Duodenal mucosa (tissue), 2 donors: ENCODE measurements at regions not wholly inside any gene's neighbourhood (a gene's known extent, or its start where the extent isn't known, plus 50 kb on each side); places are given as distances from the start of the nearest gene placed in this dataset.
"Not testable (repeated sequence)": the region's sequence is repeated elsewhere in the genome, so short reads cannot be mapped to it uniquely, and the experiment has no call there.

Experiments used
- H3K27ac ChIP-seq: one replicate; pipeline ENCODE4 v1.7.0; 2013; ENCODE audit warnings: low read depth, low read length
- H3K27me3 ChIP-seq, 2 donors: one replicate each; pipeline ENCODE4 v1.7.0; 2013; ENCODE audit warnings: low read length in 2 of 2, control low read depth in 1 of 2; ENCODE audit not compliant: insufficient read depth in 2 of 2, control insufficient read depth in 1 of 2
- H3K36me3 ChIP-seq, 2 donors: one replicate each; pipeline ENCODE4 v1.7.0; 2013; ENCODE audit warnings: low read length in 2 of 2, control low read depth in 1 of 2; ENCODE audit not compliant: insufficient read depth in 2 of 2, control insufficient read depth in 1 of 2
- H3K4me1 ChIP-seq, 2 donors: one replicate each; pipeline ENCODE4 v1.7.0; 2013; ENCODE audit warnings: low read length in 2 of 2, control low read depth in 1 of 2; ENCODE audit not compliant: insufficient read depth in 2 of 2, control insufficient read depth in 1 of 2
- H3K4me3 ChIP-seq, 2 donors: one replicate each; pipeline ENCODE4 v1.7.0; 2013; ENCODE audit warnings: low read length in 2 of 2, low read depth in 1 of 2
- H3K9ac ChIP-seq, 2 donors: one replicate each; pipeline ENCODE4 v1.7.0; 2013; ENCODE audit warnings: low read length in 2 of 2, low read depth in 1 of 2
- H3K9me3 ChIP-seq, 2 donors: one replicate each; pipeline ENCODE4 v1.7.0; 2013; ENCODE audit warnings: low read length in 2 of 2, control low read depth in 1 of 2; ENCODE audit not compliant: control insufficient read depth in 1 of 2

DNA sequence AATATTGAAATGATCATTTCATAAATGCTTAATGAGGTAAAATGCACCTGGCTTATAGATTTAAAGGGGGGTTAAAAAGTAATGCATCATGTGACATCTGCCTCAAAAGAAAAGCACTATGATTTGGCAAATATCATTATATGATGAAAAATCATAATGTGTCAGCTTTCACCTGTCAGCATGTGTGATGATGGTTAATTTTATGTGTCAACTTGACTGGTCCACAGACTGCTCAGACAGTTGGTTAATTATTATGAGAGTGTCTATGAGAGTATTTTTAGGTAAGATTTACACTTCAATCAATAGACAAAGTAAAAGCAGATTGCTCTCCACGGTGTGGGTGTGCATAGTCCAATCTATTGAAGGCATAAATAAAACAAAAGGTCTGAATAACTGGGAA, 1986.7 kb downstream of the PCDH7 start:
- H3K36me3 ChIP-seq: no peaks in the 10 kb centered on the region
- H3K27me3 ChIP-seq: no peaks in the 10 kb centered on the region
- peaks cover 0 to 10% of the 10 kb centered on the region in 2 donors for H3K9me3 ChIP-seq
- H3K4me3 ChIP-seq: no peak overlapping the region
- H3K27ac ChIP-seq: no peak overlapping the region
- no peak overlapping the region for H3K9ac ChIP-seq
- no peaks in the 10 kb centered on the region for H3K4me1 ChIP-seq

DNA sequence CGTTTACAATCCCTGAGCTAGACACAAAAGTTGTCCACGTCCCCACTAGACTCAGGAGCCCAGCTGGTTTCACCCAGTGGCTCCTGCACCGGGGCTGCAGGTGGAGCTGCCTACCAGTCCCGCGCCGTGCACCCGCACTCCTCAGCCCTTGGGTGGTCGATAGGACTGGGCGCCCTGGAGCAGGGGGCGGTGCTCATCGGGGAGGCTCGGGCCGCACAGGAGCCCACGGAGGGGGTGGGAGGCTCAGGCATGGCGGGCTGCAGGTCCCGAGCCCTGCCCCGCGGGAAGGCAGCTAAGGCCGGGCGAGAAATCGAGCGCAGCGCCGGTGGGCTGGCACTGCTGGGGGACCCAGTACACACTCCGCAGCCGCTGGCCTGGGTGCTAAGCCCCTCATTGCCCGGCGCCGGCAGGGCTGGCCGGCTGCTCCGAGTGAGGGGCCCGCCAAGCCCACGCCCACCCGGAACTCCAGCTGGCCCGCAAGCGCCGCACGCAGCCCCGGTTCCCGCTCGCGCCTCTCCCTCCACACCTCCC, 1996.0 kb downstream of the PCDH7 start:
- H3K9me3 ChIP-seq, H3K36me3 ChIP-seq, H3K27ac ChIP-seq, H3K9ac ChIP-seq, H3K27me3 ChIP-seq, H3K4me3 ChIP-seq, H3K4me1 ChIP-seq: not testable (repeated sequence)

DNA sequence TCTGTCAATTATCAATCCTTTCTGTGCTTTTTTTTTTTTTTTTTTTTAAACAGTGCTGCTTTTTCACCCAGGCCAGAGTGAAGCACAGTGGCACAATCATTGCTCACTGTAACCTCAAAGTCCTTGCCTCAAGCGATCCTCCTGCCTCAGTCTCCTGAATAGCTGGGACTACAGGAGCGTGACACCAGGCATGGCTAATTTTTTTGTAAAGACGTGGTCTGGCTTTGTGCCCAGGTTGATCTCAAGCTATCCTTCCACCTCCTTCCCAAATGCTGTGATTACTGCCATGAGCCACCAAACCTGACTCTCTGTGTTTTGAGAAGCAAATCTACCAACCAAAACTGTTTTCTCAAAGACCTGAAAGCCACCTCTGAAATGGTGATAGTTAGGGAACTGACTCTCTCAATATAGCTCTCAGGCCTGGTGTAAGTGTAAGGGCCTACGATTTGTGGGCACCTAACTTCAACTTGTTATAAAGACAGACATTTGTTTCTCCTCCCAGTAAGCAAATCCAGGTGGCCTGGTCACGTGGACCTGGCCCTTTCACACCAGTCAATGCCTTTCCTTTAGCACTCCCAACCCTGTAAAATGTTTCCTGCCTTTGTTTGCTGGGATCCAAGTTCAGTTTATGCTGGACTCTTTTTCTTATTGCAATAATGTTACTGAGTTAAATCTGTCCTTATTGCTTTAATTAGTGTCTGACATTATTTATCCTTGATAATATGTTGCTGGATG, 2015.9 kb downstream of the PCDH7 start:
- no peaks in the 10 kb centered on the region for H3K36me3 ChIP-seq

DNA sequence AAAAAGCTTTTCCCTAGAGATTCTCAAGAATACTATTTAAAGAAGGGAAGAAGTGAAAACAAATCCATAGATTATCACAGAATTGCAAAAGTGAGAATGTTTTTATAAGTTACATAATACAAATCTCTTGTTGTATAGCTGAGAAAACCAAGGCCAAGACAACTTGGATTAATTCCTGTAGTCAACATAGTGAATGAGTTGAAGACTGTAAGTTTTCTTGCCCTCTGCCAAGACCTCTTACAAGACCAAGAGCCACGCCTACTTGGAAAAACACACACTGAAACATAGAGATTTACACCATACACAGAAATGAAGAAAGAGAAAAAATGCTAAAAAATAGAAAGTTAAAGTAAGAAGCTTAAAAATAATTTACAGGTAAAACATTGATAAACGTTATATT, 2024.0 kb downstream of the PCDH7 start:
- Histone ChIP-seq H3K27ac (no peak overlapping the region), H3K4me3 (no peak overlapping the region), H3K4me1 (no peaks in the 10 kb centered on the region)

More for the DNA sequence above, 2015.9 kb downstream of the PCDH7 start:
- H3K4me1 ChIP-seq: no peaks in the 10 kb centered on the region
- no peak overlapping the region for H3K4me3 ChIP-seq
- H3K9ac ChIP-seq: no peak overlapping the region
- no peaks in the 10 kb centered on the region for H3K27me3 ChIP-seq
- H3K9me3 ChIP-seq: peaks cover 4 to 9% of the 10 kb centered on the region in 2 donors
- no peak overlapping the region for H3K27ac ChIP-seq

DNA sequence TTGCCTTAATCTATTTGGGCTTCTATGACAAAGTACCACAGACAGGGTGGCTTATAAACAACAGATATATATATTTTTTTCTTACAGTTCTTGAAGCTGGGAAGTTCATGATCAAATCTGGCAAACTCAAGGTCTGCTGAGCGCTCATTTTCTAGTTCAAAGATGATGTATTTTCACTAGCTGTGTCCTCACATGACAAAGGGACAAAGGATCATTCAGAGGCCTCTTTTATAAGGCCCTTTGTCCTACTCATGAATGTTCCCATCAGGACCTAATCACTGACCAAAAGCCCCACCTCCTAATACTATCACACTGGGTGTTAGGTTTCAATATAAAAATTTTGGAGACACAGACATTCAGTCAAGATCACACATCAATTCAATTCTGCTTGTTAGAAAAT, 2025.2 kb downstream of the PCDH7 start:
- Histone ChIP-seq H3K9ac (no peak overlapping the region), H3K27me3 (no peaks in the 10 kb centered on the region), H3K27ac (no peak overlapping the region), H3K4me3 (no peak overlapping the region), H3K4me1 (no peaks in the 10 kb centered on the region), H3K36me3 (no peaks in the 10 kb centered on the region), H3K9me3 (peaks cover 0 to 8% of the 10 kb centered on the region in 2 donors)

More for the DNA sequence above, 2024.0 kb downstream of the PCDH7 start:
- Histone ChIP-seq H3K9ac (no peak overlapping the region), H3K9me3 (peaks cover 0 to 8% of the 10 kb centered on the region in 2 donors), H3K36me3 (no peaks in the 10 kb centered on the region), H3K27me3 (no peaks in the 10 kb centered on the region)

DNA sequence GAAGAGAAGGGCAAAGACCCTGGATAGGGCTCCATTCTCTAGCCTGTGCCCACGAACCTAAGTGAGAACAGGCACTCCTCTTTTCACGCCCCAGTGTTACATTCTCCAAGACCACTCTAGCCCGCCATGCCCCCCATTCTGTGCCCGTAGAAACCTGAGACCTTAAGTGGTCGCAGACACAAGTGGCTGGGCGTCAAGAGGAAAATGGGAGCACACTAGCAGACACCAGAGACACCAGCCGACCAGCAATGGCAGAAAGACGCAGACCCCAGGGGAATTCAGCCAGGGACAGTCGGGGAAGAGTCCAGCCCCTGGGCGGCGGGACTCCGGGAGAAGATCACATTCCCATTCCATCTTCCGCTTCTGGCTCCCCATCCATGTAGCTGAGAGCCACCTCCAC, 2027.9 kb downstream of the PCDH7 start:
- H3K27ac ChIP-seq: no peak overlapping the region
- H3K4me3 ChIP-seq: no peak overlapping the region
- no peaks in the 10 kb centered on the region for H3K36me3 ChIP-seq
- H3K9me3 ChIP-seq: peaks cover 0 to 8% of the 10 kb centered on the region in 2 donors
- no peak overlapping the region for H3K9ac ChIP-seq
- no peaks in the 10 kb centered on the region for H3K27me3 ChIP-seq
- H3K4me1 ChIP-seq: no peaks in the 10 kb centered on the region

DNA sequence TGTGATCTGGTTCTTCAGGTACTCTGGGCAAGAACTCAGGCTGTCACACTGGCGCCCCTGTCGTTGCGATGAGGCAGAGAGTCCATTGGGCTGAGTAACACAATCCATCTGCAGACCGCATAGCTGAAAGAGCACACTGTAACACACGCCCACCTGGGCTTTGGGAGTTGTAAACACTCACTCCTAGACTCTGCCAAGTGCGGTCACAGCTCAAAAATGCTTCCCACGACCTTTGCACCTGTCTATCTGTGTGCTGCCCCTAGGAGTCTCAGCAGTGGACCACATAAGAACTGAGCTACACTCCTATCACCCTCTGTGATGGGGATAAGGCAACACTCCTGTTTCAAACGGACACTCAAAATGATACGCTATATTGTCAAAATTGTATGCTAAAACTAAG, 2028.3 kb downstream of the PCDH7 start:
- Histone ChIP-seq H3K9ac (no peak overlapping the region), H3K27ac (no peak overlapping the region), H3K36me3 (no peaks in the 10 kb centered on the region), H3K4me3 (no peak overlapping the region), H3K9me3 (peaks cover 0 to 10% of the 10 kb centered on the region in 2 donors), H3K27me3 (no peaks in the 10 kb centered on the region), H3K4me1 (no peaks in the 10 kb centered on the region)

DNA sequence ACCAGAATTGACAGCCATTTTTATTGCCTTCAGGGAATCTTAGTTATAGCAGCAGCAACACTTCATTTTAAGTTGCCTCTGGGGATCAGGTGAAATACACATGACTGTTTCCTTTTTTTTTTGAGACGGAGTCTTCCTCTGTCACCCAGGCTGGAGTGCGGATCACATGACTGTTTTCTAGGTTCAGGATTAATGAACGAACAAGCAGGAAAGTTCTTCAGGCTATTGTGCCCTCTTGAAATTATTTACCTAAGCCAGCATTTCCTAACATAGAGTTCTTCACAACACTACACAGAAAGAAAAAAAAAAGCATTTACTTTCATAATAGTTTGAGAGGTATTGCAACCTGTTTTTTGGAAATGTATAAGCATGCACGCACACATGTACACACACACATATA, 2032.8 kb downstream of the PCDH7 start:
- Histone ChIP-seq H3K9me3 (peaks cover 10 to 18% of the 10 kb centered on the region in 2 donors), H3K27ac (no peak overlapping the region), H3K36me3 (no peaks in the 10 kb centered on the region), H3K27me3 (no peaks in the 10 kb centered on the region), H3K9ac (no peak overlapping the region), H3K4me1 (no peaks in the 10 kb centered on the region), H3K4me3 (no peak overlapping the region)

DNA sequence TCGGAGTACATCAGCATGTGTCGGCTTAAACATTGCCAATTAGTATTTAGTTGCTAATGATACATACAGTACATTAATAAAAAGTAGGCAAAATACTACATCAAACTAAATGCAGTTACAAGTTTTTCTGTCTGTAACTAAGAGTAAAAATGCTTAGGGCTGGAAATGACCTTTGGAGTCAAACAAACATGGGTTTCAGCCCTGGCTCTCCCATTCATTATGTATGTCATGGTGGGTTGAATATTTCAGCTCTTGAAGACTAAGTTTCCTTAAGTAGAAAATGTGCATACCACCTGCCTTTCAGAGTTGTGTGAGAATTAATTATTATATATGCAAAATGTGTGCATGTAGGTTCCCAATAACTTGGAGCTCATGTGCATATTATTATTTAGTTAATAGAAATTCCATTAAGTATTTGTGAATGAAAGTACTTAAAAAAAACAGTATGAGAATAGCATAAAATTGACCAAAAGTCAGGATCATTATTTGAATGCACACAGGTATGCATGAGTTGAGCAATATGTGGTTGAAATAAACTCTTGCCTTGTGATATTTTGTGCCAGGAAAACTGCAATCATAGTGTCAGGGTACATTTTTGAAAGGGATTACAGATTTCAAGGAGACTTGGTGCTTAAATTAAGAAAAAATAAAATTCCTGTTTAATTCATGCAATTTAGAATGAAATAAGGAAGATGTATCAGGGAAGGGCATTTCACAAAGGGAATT, 2048.7 kb downstream of the PCDH7 start:
- H3K4me3 ChIP-seq: no peak overlapping the region
- H3K27me3 ChIP-seq: no peaks in the 10 kb centered on the region
- no peaks in the 10 kb centered on the region for H3K36me3 ChIP-seq
- H3K9ac ChIP-seq: no peak overlapping the region
- no peaks in the 10 kb centered on the region for H3K4me1 ChIP-seq
- no peak overlapping the region for H3K27ac ChIP-seq
- no peaks in the 10 kb centered on the region for H3K9me3 ChIP-seq

DNA sequence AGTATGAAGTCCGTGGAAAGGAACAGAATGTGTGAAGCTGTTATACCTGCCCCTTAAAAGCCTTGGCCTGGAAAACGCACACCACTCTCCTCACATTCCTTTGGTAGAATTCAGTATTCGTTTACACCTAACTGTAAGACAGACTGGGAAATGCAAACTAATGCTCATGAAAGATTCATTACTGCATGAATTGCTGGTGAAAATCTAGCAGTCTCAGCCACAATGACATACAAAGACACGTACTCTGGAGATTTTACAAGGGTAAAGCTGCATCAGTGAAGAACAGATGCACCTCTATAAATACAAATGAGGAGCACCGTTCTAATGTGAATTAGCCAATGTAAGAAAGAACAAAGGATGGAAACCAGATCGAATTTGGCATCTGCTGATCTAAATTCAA, 2051.3 kb downstream of the PCDH7 start:
- Histone ChIP-seq H3K36me3 (no peaks in the 10 kb centered on the region), H3K9me3 (peaks cover 0 to 4% of the 10 kb centered on the region in 2 donors), H3K27ac (no peak overlapping the region), H3K4me1 (no peaks in the 10 kb centered on the region), H3K27me3 (no peaks in the 10 kb centered on the region), H3K9ac (no peak overlapping the region), H3K4me3 (no peak overlapping the region)
